CD4-positive, alpha-beta T cell (primary cell): ENCODE measurements at regions not wholly inside any gene's neighbourhood (a gene's known extent, or its start where the extent isn't known, plus 50 kb on each side); places are given as distances from the start of the nearest gene placed in this dataset.
"Not testable (repeated sequence)": the region's sequence is repeated elsewhere in the genome, so short reads cannot be mapped to it uniquely, and the experiment has no call there.

Source experiments
- ATAC-seq: fragments of 200-7000 bp; cut with Tn5 transposase; one replicate; pipeline ENCODE4 v1.10.0; 2022; ENCODE audit warnings: mild to moderate bottlenecking; ENCODE audit not compliant: poor library complexity
- CTCF ChIA-PET: fragments of 350-600 bp; sonication (Branson Sonifier 250); formaldehyde crosslinking; loops from one replicate; lab custom pipeline; 2021; ENCODE audit warnings: antibody characterized with exemption, inconsistent platforms; lab: Charles Lee
- POLR2A ChIA-PET: fragments of 350-600 bp; sonication (Branson Sonifier 250); formaldehyde crosslinking; loops from one replicate; lab custom pipeline; 2021; ENCODE audit warnings: antibody characterized with exemption, inconsistent platforms; lab: Charles Lee
- DNase-seq, 14 experiments: peaks; one replicate each; pipeline ENCODE4 v3.0.0-alpha.2; 2013 to 2020; ENCODE audit warnings: mixed read lengths in 2 of 14
- H3K27ac ChIP-seq, 2 donors: one replicate each; pipeline versions ENCODE4 v1.5.1 to v1.7.0; 2013; ENCODE audit warnings: low read length in 2 of 2, low read depth in 1 of 2, mild to moderate bottlenecking in 1 of 2
- H3K27me3 ChIP-seq, 2 experiments: 1 replicate in 1 of 2; 2 replicates in 1 of 2; pipeline versions ENCODE4 v1.6.1 to v1.7.0; 2013; ENCODE audit warnings: low read length in 2 of 2, control low read depth in 1 of 2, mild to moderate bottlenecking in 1 of 2, moderate library complexity in 1 of 2; ENCODE audit not compliant: insufficient read depth in 2 of 2, control insufficient read depth in 1 of 2
- H3K36me3 ChIP-seq: one replicate; pipeline ENCODE4 v1.6.1; 2013; ENCODE audit warnings: low read length, control low read depth; ENCODE audit not compliant: insufficient read depth
- H3K4me1 ChIP-seq: one replicate; pipeline ENCODE4 v1.6.1; 2013; ENCODE audit warnings: low read length, control low read depth; ENCODE audit not compliant: insufficient read depth
- H3K4me3 ChIP-seq: one replicate; pipeline ENCODE4 v1.5.1; 2013; ENCODE audit warnings: mild to moderate bottlenecking, low read length, moderate library complexity
- H3K9me3 ChIP-seq, 2 experiments: 1 replicate in 1 of 2; 2 replicates in 1 of 2; pipeline versions ENCODE4 v1.6.1 to v1.7.0; 2013; ENCODE audit warnings: low read length in 2 of 2, mild to moderate bottlenecking in 2 of 2, control low read depth in 1 of 2, moderate library complexity in 1 of 2; ENCODE audit not compliant: control insufficient read depth in 1 of 2, insufficient read depth in 1 of 2
- H3K27ac Mint-ChIP-seq: one replicate; pipeline ENCODE4 v1.8.0; 2020; ENCODE audit warnings: mixed read lengths
- H3K27me3 Mint-ChIP-seq: one replicate; pipeline ENCODE4 v1.8.0; 2021; ENCODE audit warnings: mixed read lengths
- H3K36me3 Mint-ChIP-seq: one replicate; pipeline ENCODE4 v1.8.0; 2021; ENCODE audit warnings: low read depth, mixed read lengths
- H3K4me1 Mint-ChIP-seq: one replicate; pipeline ENCODE4 v1.8.0; 2021; ENCODE audit warnings: low read depth, mixed read lengths
- H3K4me3 Mint-ChIP-seq: one replicate; pipeline ENCODE4 v1.8.0; 2020; ENCODE audit warnings: mild to moderate bottlenecking, mixed read lengths
- H3K9me3 Mint-ChIP-seq: one replicate; pipeline ENCODE4 v1.8.0; 2020; ENCODE audit warnings: mixed read lengths
- CTCF ChIP-seq: fragments of 200-600 bp; IDR thresholded peaks from one replicate; pipeline ENCODE4 v1.8.0; 2022; ENCODE audit warnings: antibody characterized with exemption, mild to moderate bottlenecking
- intact Hi-C, 2 experiments: fragments of 100-400 bp; cut with DNase I in 1 of 2; cut with micrococcal nuclease in 1 of 2; formaldehyde crosslinking; loops; one replicate each; pipeline versions ENCODE4 v1.15.1 to v1.9.0; 2023 to 2025; cut with DNase I, micrococcal nuclease

DNA sequence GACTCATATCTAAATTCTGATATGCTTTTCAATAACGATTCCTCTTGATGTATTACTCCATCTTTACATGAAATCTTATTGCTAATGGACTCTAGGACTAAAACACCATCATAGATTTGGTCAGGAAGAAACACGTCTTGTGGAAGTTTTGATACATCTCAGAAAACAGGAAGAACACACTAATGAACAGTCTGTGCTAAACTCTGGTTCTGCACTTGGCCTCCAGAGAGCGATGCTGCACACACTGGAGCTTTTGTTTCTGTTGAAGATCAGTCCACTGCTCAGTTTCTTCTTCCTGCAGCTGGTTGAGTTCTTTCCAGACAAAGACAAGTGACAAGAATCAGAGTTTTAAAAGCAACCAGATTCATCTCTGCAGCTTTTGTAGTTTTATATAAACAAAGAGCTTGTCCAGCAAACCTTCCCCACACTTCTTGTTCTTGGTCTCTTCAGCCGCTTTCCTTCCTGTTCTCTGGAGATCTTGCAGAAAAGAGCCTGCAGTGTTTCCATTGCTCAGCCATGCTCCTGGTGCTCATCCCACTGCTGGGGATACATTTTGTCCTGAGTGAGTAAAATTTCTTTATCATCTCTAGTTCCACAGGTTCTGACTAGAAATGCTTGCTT, 229.1 kb upstream of the OR4E1 start:
- ChIA-PET POLR2A (interaction anchor here (0.7 kb wide), 1 partner anchor 10 kb away, joined by 3 read pairs; no protein-coding TSS in a partner anchor), CTCF (interaction anchor here (1.3 kb wide), 1 partner anchor 29 kb away, joined by 3 read pairs; no protein-coding TSS in a partner anchor)
- Mint-ChIP-seq H3K9me3 (no peaks in the 10 kb centered on the region), H3K36me3 (no peaks in the 10 kb centered on the region), H3K27me3 (no peaks in the 10 kb centered on the region), H3K4me3 (peak overlapping the region; percentile 75), H3K4me1 (peaks cover 16% of the 10 kb centered on the region), H3K27ac (peak overlapping the region; percentile 77)
- no peaks in the 10 kb centered on the region for H3K36me3 ChIP-seq
- intact Hi-C loops = no loop called here
- no peaks in the 10 kb centered on the region for H3K9me3 ChIP-seq
- TF ChIP-seq CTCF = peak; percentile 62
- peak in 11 of 14 experiments; percentile 21 to 69 (median 35) for DNase-seq
- peak overlapping the region; percentile 26 for H3K4me3 ChIP-seq
- peaks cover 9% of the 10 kb centered on the region for H3K4me1 ChIP-seq
- ATAC-seq = peak; percentile 93
- H3K27ac ChIP-seq = no peak overlapping the region
- H3K27me3 ChIP-seq = no peaks in the 10 kb centered on the region

- H3K9me3 Mint-ChIP-seq, H3K9me3 ChIP-seq, H3K4me1 ChIP-seq, H3K27me3 Mint-ChIP-seq, H3K36me3 ChIP-seq, H3K27ac ChIP-seq, H3K36me3 Mint-ChIP-seq, intact Hi-C loops, H3K27me3 ChIP-seq, DNase-seq: not testable (repeated sequence)
- H3K4me3 ChIP-seq = peak overlapping the region; percentile 35
- POLR2A ChIA-PET = interaction anchor here (1.2 to 1.4 kb wide), 2 partner anchors 661 to 675 kb away, joined by 4 to 6 read pairs; no protein-coding TSS in a partner anchor
- ATAC-seq = peak; percentile 66
- H3K4me1 Mint-ChIP-seq = peaks cover 12% of the 10 kb centered on the region
- CTCF ChIA-PET = interaction anchor here (1.1 to 1.2 kb wide), 2 partner anchors 19 to 675 kb away, joined by 3 to 4 read pairs; no protein-coding TSS in a partner anchor
- H3K4me3 Mint-ChIP-seq = peak overlapping the region; percentile 81
- peak overlapping the region; percentile 82 for H3K27ac Mint-ChIP-seq
These were observed 221.2 kb upstream of the OR4E1 start for GRCh38 chr14:21894898-21895194.

GRCh38 chr14:21894003-21894897, 220.6 kb upstream of the OR4E1 start:
- peak overlapping the region; percentile 81 for H3K4me3 Mint-ChIP-seq
- H3K4me3 ChIP-seq = peak overlapping the region; percentile 35
- H3K27ac ChIP-seq = no peak overlapping the region
- TF ChIP-seq CTCF = peak; percentile 65
- peaks cover 12% of the 10 kb centered on the region for H3K4me1 Mint-ChIP-seq
- H3K36me3 ChIP-seq = no peaks in the 10 kb centered on the region
- peaks cover 4% of the 10 kb centered on the region for H3K4me1 ChIP-seq
- H3K27me3 ChIP-seq = no peaks in the 10 kb centered on the region
- ChIA-PET POLR2A (interaction anchor here (0.7 to 1.4 kb wide), 5 partner anchors 19 to 676 kb away, joined by 3 to 6 read pairs (median 3); no protein-coding TSS in a partner anchor), CTCF (interaction anchor here (1.1 to 1.2 kb wide), 2 partner anchors 19 to 676 kb away, joined by 3 to 4 read pairs; no protein-coding TSS in a partner anchor)
- H3K9me3 Mint-ChIP-seq = no peaks in the 10 kb centered on the region
- no peaks in the 10 kb centered on the region for H3K9me3 ChIP-seq
- no peaks in the 10 kb centered on the region for H3K27me3 Mint-ChIP-seq
- no peaks in the 10 kb centered on the region for H3K36me3 Mint-ChIP-seq
- ATAC-seq = peak; percentile 92
- intact Hi-C loops = no loop called here
- peak overlapping the region; percentile 82 for H3K27ac Mint-ChIP-seq
- DNase-seq = peak; percentile 19 to 73 (median 46)
